ENCODE measurements at regions not wholly inside any gene's neighbourhood (a gene's known extent, or its start where the extent isn't known, plus 50 kb on each side); places are given as distances from the start of the nearest gene placed in this dataset.

DNA sequence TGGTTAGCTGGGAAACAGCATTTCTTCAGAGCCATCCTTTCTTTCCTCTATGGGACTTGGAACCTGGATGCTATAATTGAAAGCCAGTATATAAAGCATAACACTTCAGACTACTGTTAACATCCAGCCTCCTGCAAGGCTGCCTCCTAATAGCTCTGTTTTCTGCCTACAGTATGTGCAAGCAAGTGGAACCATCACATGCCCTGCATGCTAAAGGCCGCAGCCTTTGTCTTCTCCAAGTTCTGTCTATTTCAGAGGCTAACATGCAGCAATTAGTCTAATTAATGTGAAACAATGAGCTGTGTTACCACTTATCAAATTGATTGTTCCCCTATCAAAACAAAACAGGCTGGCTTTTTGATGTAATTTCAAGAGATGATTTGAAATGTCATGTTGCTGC lies 82.7 kb upstream of the ESRRG start:
- Histone ChIP-seq H3K56ac (ENCODE audit: extremely low read depth, insufficient read depth, low read length) (no peak overlapping the region), H3K4ac (ENCODE audit: low read depth, low read length) (no peak overlapping the region), H3K36me3 (ENCODE audit: control insufficient read depth, insufficient read depth, low read length) (no peaks in the 10 kb centered on the region), H4K91ac (ENCODE audit: insufficient read depth, low read depth, low read length) (no peak overlapping the region), H3K14ac (replicated peaks; ENCODE audit: low read depth, low read length) (no peak overlapping the region), H4K8ac (ENCODE audit: low read depth in 2 of 2, low read length in 2 of 2) (no peak overlapping the region), H3K4me3 (ENCODE audit: insufficient read depth, low read depth, low read length) (no peak overlapping the region), H3K27ac (ENCODE audit: insufficient read depth, low read length) (no peak overlapping the region), H3K23ac (ENCODE audit: low read depth, low read length) (no peak overlapping the region), H4K20me1 (ENCODE audit: insufficient read depth, low read length) (no peaks in the 10 kb centered on the region), H3K4me1 (ENCODE audit: control insufficient read depth, insufficient read depth, low read length) (no peaks in the 10 kb centered on the region), H3K9me3 (ENCODE audit: control insufficient read depth, insufficient read depth, low read length) (no peaks in the 10 kb centered on the region), H2BK5ac (ENCODE audit: low read depth, low read length, poor library complexity, severe bottlenecking) (no peak overlapping the region), H2AK9ac (replicated peaks; ENCODE audit: low read depth, low read length, poor library complexity) (no peak overlapping the region), H3K9ac (ENCODE audit: low read depth, low read length) (no peak overlapping the region), H2AFZ (replicated peaks; ENCODE audit: low read length, poor library complexity) (no peak overlapping the region), H3K18ac (ENCODE audit: low read depth, low read length) (no peak overlapping the region), H3K27me3 (ENCODE audit: control insufficient read depth, insufficient read depth, low read length) (no peaks in the 10 kb centered on the region), H3K79me1 (ENCODE audit: low read depth in 1 of 2, low read length in 2 of 2) (no peaks in the 10 kb centered on the region), H2BK20ac (ENCODE audit: low read depth, low read length) (no peak overlapping the region), H2AK5ac (ENCODE audit: low read depth, low read length) (no peak overlapping the region), H2BK15ac (ENCODE audit: low read depth, low read length) (no peak overlapping the region), H2BK120ac (ENCODE audit: low read depth, low read length) (no peak overlapping the region), H3K4me2 (ENCODE audit: low read depth, low read length) (no peak overlapping the region), H4K5ac (ENCODE audit: low read depth, low read length) (no peak overlapping the region), H3K9me1 (ENCODE audit: insufficient read depth, low read length) (no peaks in the 10 kb centered on the region)
- no TSS peak for BruUV-seq (replicated peaks)
- WGBS, 2 experiments (ENCODE audit: extremely low coverage in 2 of 2, insufficient read length in 1 of 2): no CpG with 5 or more reads among the region's 1 CpG
- in situ Hi-C loops (cut with MboI; ENCODE audit: low sequenced_read_pairs) (no loop called here), dilution Hi-C loops (cut with HindIII; ENCODE audit: low sequenced_read_pairs, unreplicated experiment) (no loop called here), intact Hi-C loops (cut with micrococcal nuclease) (no loop called here)
- ATAC-seq (ENCODE audit: low read depth): no peak
- no peak for DNase-seq
- POLR2A ChIA-PET (ENCODE audit: unreplicated experiment): no interaction called here
- TF ChIP-seq RCOR1 (IDR thresholded peaks at IDR 0.05; ENCODE audit: insufficient replicate concordance, low read length) (no peak), SMC3 (IDR thresholded peaks at IDR 0.05; ENCODE audit: low read depth, low read length) (no peak), POLR2A (IDR thresholded peaks at IDR 0.05; ENCODE audit: low read depth, low read length) (no peak), BHLHE40 (IDR thresholded peaks at IDR 0.05; ENCODE audit: low read depth, low read length) (no peak), CEBPB (IDR thresholded peaks at IDR 0.05; ENCODE audit: low read depth, low read length) (no peak), MXI1 (IDR thresholded peaks at IDR 0.05; ENCODE audit: borderline replicate concordance, low read depth, low read length) (no peak), NFE2L2 (IDR thresholded peaks at IDR 0.05; ENCODE audit: low read depth, low read length) (no peak), MAFK (IDR thresholded peaks at IDR 0.05; ENCODE audit: low read depth, low read length) (no peak), RFX5 (IDR thresholded peaks at IDR 0.05; ENCODE audit: low read depth, low read length) (no peak), RAD21 (IDR thresholded peaks at IDR 0.05; ENCODE audit: low read length) (no peak), CHD1 (IDR thresholded peaks at IDR 0.05; ENCODE audit: low read depth, low read length) (no peak), MAZ (IDR thresholded peaks at IDR 0.05; ENCODE audit: borderline replicate concordance, low read depth, low read length) (no peak), FOS (IDR thresholded peaks at IDR 0.05; ENCODE audit: low read depth, low read length) (no peak)
- TF ChIP-seq, protein P1, sequence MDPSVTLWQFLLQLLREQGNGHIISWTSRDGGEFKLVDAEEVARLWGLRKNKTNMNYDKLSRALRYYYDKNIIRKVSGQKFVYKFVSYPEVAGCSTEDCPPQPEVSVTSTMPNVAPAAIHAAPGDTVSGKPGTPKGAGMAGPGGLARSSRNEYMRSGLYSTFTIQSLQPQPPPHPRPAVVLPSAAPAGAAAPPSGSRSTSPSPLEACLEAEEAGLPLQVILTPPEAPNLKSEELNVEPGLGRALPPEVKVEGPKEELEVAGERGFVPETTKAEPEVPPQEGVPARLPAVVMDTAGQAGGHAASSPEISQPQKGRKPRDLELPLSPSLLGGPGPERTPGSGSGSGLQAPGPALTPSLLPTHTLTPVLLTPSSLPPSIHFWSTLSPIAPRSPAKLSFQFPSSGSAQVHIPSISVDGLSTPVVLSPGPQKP (IDR thresholded peaks at IDR 0.05; ENCODE audit: borderline replicate concordance, low read depth, low read length): no peak
- TF ChIP-seq, protein P2, sequence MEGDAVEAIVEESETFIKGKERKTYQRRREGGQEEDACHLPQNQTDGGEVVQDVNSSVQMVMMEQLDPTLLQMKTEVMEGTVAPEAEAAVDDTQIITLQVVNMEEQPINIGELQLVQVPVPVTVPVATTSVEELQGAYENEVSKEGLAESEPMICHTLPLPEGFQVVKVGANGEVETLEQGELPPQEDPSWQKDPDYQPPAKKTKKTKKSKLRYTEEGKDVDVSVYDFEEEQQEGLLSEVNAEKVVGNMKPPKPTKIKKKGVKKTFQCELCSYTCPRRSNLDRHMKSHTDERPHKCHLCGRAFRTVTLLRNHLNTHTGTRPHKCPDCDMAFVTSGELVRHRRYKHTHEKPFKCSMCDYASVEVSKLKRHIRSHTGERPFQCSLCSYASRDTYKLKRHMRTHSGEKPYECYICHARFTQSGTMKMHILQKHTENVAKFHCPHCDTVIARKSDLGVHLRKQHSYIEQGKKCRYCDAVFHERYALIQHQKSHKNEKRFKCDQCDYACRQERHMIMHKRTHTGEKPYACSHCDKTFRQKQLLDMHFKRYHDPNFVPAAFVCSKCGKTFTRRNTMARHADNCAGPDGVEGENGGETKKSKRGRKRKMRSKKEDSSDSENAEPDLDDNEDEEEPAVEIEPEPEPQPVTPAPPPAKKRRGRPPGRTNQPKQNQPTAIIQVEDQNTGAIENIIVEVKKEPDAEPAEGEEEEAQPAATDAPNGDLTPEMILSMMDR (conservative IDR thresholded peaks at IDR 0.05; ENCODE audit: low read depth, low read length): no peak
- TF ChIP-seq, protein P3, sequence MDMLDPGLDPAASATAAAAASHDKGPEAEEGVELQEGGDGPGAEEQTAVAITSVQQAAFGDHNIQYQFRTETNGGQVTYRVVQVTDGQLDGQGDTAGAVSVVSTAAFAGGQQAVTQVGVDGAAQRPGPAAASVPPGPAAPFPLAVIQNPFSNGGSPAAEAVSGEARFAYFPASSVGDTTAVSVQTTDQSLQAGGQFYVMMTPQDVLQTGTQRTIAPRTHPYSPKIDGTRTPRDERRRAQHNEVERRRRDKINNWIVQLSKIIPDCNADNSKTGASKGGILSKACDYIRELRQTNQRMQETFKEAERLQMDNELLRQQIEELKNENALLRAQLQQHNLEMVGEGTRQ (IDR thresholded peaks at IDR 0.05; ENCODE audit: low read depth, low read length): no peak
- CTCF ChIA-PET: no interaction called here

All from IMR-90 (cell line).